ENCODE measurements at regions not wholly inside any gene's neighbourhood (a gene's known extent, or its start where the extent isn't known, plus 50 kb on each side); places are given as distances from the start of the nearest gene placed in this dataset.

DNA sequence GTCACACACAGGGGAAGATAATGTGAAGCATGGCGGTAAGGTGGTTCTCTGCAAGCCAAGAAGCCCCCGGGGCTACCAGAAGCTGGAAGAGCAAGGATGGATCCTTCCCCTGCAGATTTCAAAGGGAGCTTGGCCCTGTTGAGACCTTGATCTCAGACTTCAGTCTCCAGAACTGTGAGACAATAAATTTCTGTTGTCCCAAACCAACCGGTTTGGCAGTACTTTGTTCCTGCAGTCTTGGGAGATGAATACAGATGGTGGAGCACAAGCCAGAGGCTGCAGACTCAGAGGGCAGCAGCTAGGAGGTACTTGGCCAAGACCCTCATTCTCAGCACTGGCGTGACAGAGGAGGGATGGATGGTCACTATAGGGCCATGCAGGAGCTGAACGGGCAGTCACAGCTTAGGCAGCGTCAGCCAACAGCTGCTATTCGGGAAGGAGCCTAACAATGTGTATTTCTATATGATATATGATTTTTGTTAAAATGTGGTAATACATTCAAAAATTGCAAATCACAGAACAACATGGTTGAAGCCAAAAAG is 387.3 kb downstream of the TNS3 start:
- TF ChIP-seq GATA2 (IDR thresholded peaks at IDR 0.05; ENCODE audit: low read depth, low read length), result no peak
- TF ChIP-seq GATA3 (IDR thresholded peaks at IDR 0.05; ENCODE audit: low read depth, low read length), result no peak

Data from SH-SY5Y (cell line).